ENCODE measurements at regions not wholly inside any gene's neighbourhood (a gene's known extent, or its start where the extent isn't known, plus 50 kb on each side); places are given as distances from the start of the nearest gene placed in this dataset.
"Not testable (repeated sequence)": the region's sequence is repeated elsewhere in the genome, so short reads cannot be mapped to it uniquely, and the experiment has no call there.

GRCh38 chr9:73327149-73327548, 175.5 kb downstream of the ANXA1 start:
- no peak for TF ChIP-seq CTCF (IDR thresholded peaks at IDR 0.05)
- intact Hi-C loops (cut with DNase I), result no loop called here

GRCh38 chr9:73337182-73337581, 185.5 kb downstream of the ANXA1 start:
- H3K4me3 ChIP-seq; H3K36me3 ChIP-seq; H3K9me3 ChIP-seq; H3K27me3 ChIP-seq (ENCODE audit: low read depth); DNase-seq; H3K4me1 ChIP-seq; intact Hi-C loops (cut with DNase I); ATAC-seq; H3K27ac ChIP-seq: not testable (repeated sequence)

More at GRCh38 chr9:73327149-73327548, 175.5 kb downstream of the ANXA1 start:
- H3K4me1 ChIP-seq, result no peaks in the 10 kb centered on the region
- ATAC-seq (no peak), DNase-seq (no peak)
- no peaks in the 10 kb centered on the region for H3K27me3 ChIP-seq (ENCODE audit: low read depth)
- no peaks in the 10 kb centered on the region for H3K36me3 ChIP-seq
- H3K27ac ChIP-seq, result no peak overlapping the region
- H3K9me3 ChIP-seq, result no peaks in the 10 kb centered on the region
- H3K4me3 ChIP-seq, result no peak overlapping the region

DNA sequence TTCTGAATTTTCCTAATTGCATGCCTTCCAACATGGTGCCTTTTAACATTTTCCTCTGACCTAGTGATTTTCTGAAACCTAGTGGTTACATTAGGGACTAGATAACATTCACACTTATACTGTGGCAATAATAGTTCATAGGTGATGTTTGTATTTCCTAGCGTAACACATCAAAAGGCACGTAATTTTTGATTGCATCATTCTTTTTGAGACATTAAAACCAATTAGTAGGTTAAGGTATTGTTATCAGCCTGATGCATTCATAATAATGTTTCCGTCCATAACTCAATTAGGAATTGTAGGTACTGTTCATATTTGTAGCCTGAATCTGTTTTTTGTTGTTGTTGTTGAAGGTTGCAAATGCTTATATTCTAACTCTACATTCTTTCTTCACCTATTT, 192.4 kb downstream of the ANXA1 start:
- TF ChIP-seq CTCF (IDR thresholded peaks at IDR 0.05), result no peak
- intact Hi-C loops (cut with DNase I), result no loop called here
- no peaks in the 10 kb centered on the region for H3K27me3 ChIP-seq (ENCODE audit: low read depth)

GRCh38 chr9:73347123-73347522, 195.5 kb downstream of the ANXA1 start:
- DNase-seq, result no peak
- Histone ChIP-seq H3K27me3 (ENCODE audit: low read depth) (no peaks in the 10 kb centered on the region), H3K4me1 (no peaks in the 10 kb centered on the region), H3K27ac (no peak overlapping the region), H3K36me3 (no peaks in the 10 kb centered on the region), H3K4me3 (no peak overlapping the region), H3K9me3 (no peaks in the 10 kb centered on the region)
- intact Hi-C loops (cut with DNase I), result no loop called here
- TF ChIP-seq CTCF (IDR thresholded peaks at IDR 0.05), result no peak
- no peak for ATAC-seq

More for the DNA sequence above, 192.4 kb downstream of the ANXA1 start:
- H3K4me3 ChIP-seq, result no peak overlapping the region
- DNase-seq (no peak), ATAC-seq (no peak)
- H3K9me3 ChIP-seq, result no peaks in the 10 kb centered on the region
- H3K36me3 ChIP-seq, result no peaks in the 10 kb centered on the region
- H3K27ac ChIP-seq, result no peak overlapping the region
- no peaks in the 10 kb centered on the region for H3K4me1 ChIP-seq

DNA sequence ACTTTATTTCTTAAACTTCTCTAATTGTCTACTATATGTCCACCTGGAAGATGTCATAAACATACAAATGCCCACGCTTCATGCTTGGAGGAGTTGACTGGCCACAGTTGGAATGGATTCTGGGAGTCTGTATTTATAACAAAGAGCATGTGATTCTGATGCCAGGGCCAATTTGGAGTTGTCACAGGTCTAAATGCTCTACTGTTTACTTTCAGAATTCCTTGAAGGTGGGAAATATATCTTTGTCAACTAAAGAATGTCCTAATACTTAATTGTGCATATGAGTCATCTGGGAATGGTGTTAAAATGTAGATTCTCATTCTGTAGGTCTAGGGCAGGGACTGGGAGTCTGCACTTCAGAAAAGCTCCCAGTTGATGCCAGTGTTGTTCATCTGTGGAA, 196.1 kb downstream of the ANXA1 start:
- H3K4me1 ChIP-seq, result no peaks in the 10 kb centered on the region
- ATAC-seq (no peak), DNase-seq (no peak)
- H3K9me3 ChIP-seq, result no peaks in the 10 kb centered on the region
- no peaks in the 10 kb centered on the region for H3K36me3 ChIP-seq
- H3K4me3 ChIP-seq, result no peak overlapping the region
- TF ChIP-seq CTCF (IDR thresholded peaks at IDR 0.05), result no peak
- H3K27ac ChIP-seq, result no peak overlapping the region
- H3K27me3 ChIP-seq (ENCODE audit: low read depth), result no peaks in the 10 kb centered on the region
- intact Hi-C loops (cut with DNase I), result no loop called here

DNA sequence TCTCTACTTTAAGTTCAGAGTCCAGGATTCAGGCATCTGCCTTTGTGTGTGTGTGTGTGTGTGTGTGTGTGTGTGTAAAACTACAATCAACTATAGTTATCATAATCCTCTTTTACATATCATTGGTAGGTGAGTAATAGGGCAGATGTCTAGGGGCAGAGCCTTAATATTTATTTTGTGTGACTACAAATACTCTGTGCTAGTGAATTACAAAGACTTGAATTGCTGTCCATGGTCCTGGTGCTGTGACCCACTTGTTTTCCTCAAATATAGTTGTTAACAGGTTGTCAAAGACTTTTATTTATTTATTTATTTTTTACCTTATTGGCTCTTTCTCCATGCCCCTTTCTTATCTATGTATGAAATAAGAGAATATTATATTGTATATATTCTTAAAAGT, 196.8 kb downstream of the ANXA1 start:
- ATAC-seq (no peak), DNase-seq (no peak)
- no peak overlapping the region for H3K4me3 ChIP-seq
- H3K27me3 ChIP-seq (ENCODE audit: low read depth), result no peaks in the 10 kb centered on the region
- intact Hi-C loops (cut with DNase I), result no loop called here
- no peaks in the 10 kb centered on the region for H3K36me3 ChIP-seq
- no peak for TF ChIP-seq CTCF (IDR thresholded peaks at IDR 0.05)
- no peaks in the 10 kb centered on the region for H3K9me3 ChIP-seq
- H3K4me1 ChIP-seq, result no peaks in the 10 kb centered on the region
- H3K27ac ChIP-seq, result no peak overlapping the region

Data from lower lobe of right lung (tissue), 2 donors.